Tibial artery (tissue), 4 donors: ENCODE measurements at regions not wholly inside any gene's neighbourhood (a gene's known extent, or its start where the extent isn't known, plus 50 kb on each side); places are given as distances from the start of the nearest gene placed in this dataset.
"Not testable (repeated sequence)": the region's sequence is repeated elsewhere in the genome, so short reads cannot be mapped to it uniquely, and the experiment has no call there.

Experiments
- DNase-seq, 2 donors: peaks; one replicate each; pipeline ENCODE4 v3.0.0-alpha.2; 2019
- H3K27ac ChIP-seq, 2 donors: fragments of 200-600 bp; sonication (generic) in 1 of 2; 1 replicate in 1 of 2; 2 replicates in 1 of 2; pipeline ENCODE4 v1.5.1; 2018 to 2019; ENCODE audit warnings: mild to moderate bottlenecking in 1 of 2
- H3K27me3 ChIP-seq, 2 donors: fragments of 200-600 bp; sonication (generic) in 1 of 2; one replicate each; pipeline versions ENCODE4 v1.5.1 to v1.6.0; 2016 to 2019
- H3K36me3 ChIP-seq, 3 donors: fragments of 200-600 bp; sonication (generic) in 2 of 3; one replicate each; pipeline ENCODE4 v1.5.1; 2016 to 2019; ENCODE audit warnings: mild to moderate bottlenecking in 2 of 3
- H3K4me1 ChIP-seq, 4 donors: fragments of 200-600 bp; sonication (generic) in 2 of 4; 1 replicate in 3 of 4; 2 replicates in 1 of 4; pipeline ENCODE4 v1.5.1; 2016 to 2019
- H3K4me3 ChIP-seq, 2 donors: fragments of 200-600 bp; sonication (generic) in 1 of 2; 1 replicate in 1 of 2; 2 replicates in 1 of 2; pipeline ENCODE4 v1.5.1; 2018 to 2019; ENCODE audit warnings: mild to moderate bottlenecking in 2 of 2
- H3K9me3 ChIP-seq, 3 donors: fragments of 200-600 bp; sonication (generic) in 1 of 3; one replicate each; pipeline ENCODE4 v1.5.1; 2016 to 2019
- CTCF ChIP-seq, 2 experiments: fragments of 200-600 bp in 1 of 2; fragments of 450-650 bp in 1 of 2; IDR thresholded peaks; one replicate each; pipeline ENCODE4 v1.5.1; 2017 to 2019; ENCODE audit warnings: antibody characterized with exemption in 2 of 2, mild to moderate bottlenecking in 1 of 2, moderate library complexity in 1 of 2
- intact Hi-C: fragments of 100-400 bp; cut with DNase I; formaldehyde crosslinking; loops from one replicate; pipeline ENCODE4 v1.15.0; 2023; ENCODE audit warnings: low total_unique reads

- intact Hi-C loops: no loop called here
- H3K9me3 ChIP-seq: no peaks in the 10 kb centered on the region
- no peak for DNase-seq
- H3K27me3 ChIP-seq: peaks cover 0 to 2% of the 10 kb centered on the region in 2 donors
- no peaks in the 10 kb centered on the region for H3K4me1 ChIP-seq
- no peaks in the 10 kb centered on the region for H3K36me3 ChIP-seq
- TF ChIP-seq CTCF (IDR thresholded peaks at IDR 0.05): no peak
- H3K4me3 ChIP-seq: no peak overlapping the region
- no peak overlapping the region for H3K27ac ChIP-seq
These were observed 119.2 kb upstream of the ABCC4 start for GRCh38 chr13:95420501-95420900.

GRCh38 chr13:95426631-95427030 is 125.4 kb upstream of the ABCC4 start:
- Histone ChIP-seq H3K4me1 (no peaks in the 10 kb centered on the region), H3K27ac (no peak overlapping the region), H3K9me3 (no peaks in the 10 kb centered on the region), H3K27me3 (no peaks in the 10 kb centered on the region), H3K36me3 (no peaks in the 10 kb centered on the region), H3K4me3 (no peak overlapping the region)
- no peak for DNase-seq
- intact Hi-C loops: no loop called here
- TF ChIP-seq CTCF (IDR thresholded peaks at IDR 0.05): no peak

- DNase-seq, H3K9me3 ChIP-seq, H3K4me3 ChIP-seq, intact Hi-C loops, H3K27ac ChIP-seq, H3K4me1 ChIP-seq, H3K27me3 ChIP-seq, H3K36me3 ChIP-seq: not testable (repeated sequence)
These were observed 122.0 kb upstream of the CLDN10 start for GRCh38 chr13:95430525-95430924.

GRCh38 chr13:95432141-95432540 is 120.4 kb upstream of the CLDN10 start:
- DNase-seq: no peak
- TF ChIP-seq CTCF (IDR thresholded peaks at IDR 0.05): no peak
- Histone ChIP-seq H3K9me3 (no peaks in the 10 kb centered on the region), H3K36me3 (no peaks in the 10 kb centered on the region), H3K4me3 (no peak overlapping the region), H3K27me3 (no peaks in the 10 kb centered on the region), H3K4me1 (no peaks in the 10 kb centered on the region), H3K27ac (no peak overlapping the region)
- intact Hi-C loops: no loop called here

GRCh38 chr13:95433537-95433936 is 119.0 kb upstream of the CLDN10 start:
- Histone ChIP-seq H3K4me3 (no peak overlapping the region), H3K4me1 (no peaks in the 10 kb centered on the region), H3K27ac (no peak overlapping the region), H3K36me3 (no peaks in the 10 kb centered on the region), H3K9me3 (no peaks in the 10 kb centered on the region), H3K27me3 (no peaks in the 10 kb centered on the region)
- no peak for DNase-seq
- TF ChIP-seq CTCF (IDR thresholded peaks at IDR 0.05): no peak
- intact Hi-C loops: no loop called here

- H3K36me3 ChIP-seq: no peaks in the 10 kb centered on the region
- H3K4me1 ChIP-seq: no peaks in the 10 kb centered on the region
- no peak overlapping the region for H3K4me3 ChIP-seq
- H3K9me3 ChIP-seq: no peaks in the 10 kb centered on the region
- no peak overlapping the region for H3K27ac ChIP-seq
- no peaks in the 10 kb centered on the region for H3K27me3 ChIP-seq
- intact Hi-C loops: no loop called here
- TF ChIP-seq CTCF (IDR thresholded peaks at IDR 0.05): no peak
- no peak for DNase-seq
These were observed 118.4 kb upstream of the CLDN10 start for GRCh38 chr13:95434111-95434510.
